B cell (primary cell): ENCODE measurements at regions not wholly inside any gene's neighbourhood (a gene's known extent, or its start where the extent isn't known, plus 50 kb on each side); places are given as distances from the start of the nearest gene placed in this dataset.

Experiments
- ATAC-seq: fragments of 200-7000 bp; cut with Tn5 transposase; one replicate; pipeline ENCODE4 v1.10.0; 2021; ENCODE audit warnings: low read depth, mild to moderate bottlenecking, moderate number of reproducible peaks, moderate library complexity
- CTCF ChIA-PET: fragments of 350-600 bp; sonication (Branson Sonifier 250); formaldehyde crosslinking; loops from one replicate; lab custom pipeline; 2021; ENCODE audit warnings: antibody characterized with exemption, inconsistent platforms; lab: Charles Lee
- POLR2A ChIA-PET: fragments of 350-600 bp; sonication (Branson Sonifier 250); formaldehyde crosslinking; loops from one replicate; lab custom pipeline; 2021; ENCODE audit warnings: antibody characterized with exemption; lab: Charles Lee
- DNase-seq: peaks from one replicate; pipeline ENCODE4 v3.0.0; 2013
- H2AFZ ChIP-seq: 2 replicates; pipeline ENCODE4 v1.6.1; 2012; ENCODE audit warnings: mild to moderate bottlenecking, low read depth, low read length; ENCODE audit not compliant: insufficient read depth, poor library complexity, severe bottlenecking
- H3K27ac ChIP-seq, 2 donors: 1 replicate in 1 of 2; 2 replicates in 1 of 2; pipeline ENCODE4 v1.5.1; 2012 to 2013; ENCODE audit warnings: low read length in 2 of 2, mild to moderate bottlenecking in 2 of 2, moderate library complexity in 1 of 2
- H3K27me3 ChIP-seq, 4 experiments: fragments of 200-600 bp in 1 of 4; sonication (generic) in 1 of 4; replicated peaks in 1 of 4; 1 replicate in 2 of 4; 2 replicates in 2 of 4; pipeline versions ENCODE4 v1.6.1 to v1.7.0; 2013 to 2016; ENCODE audit warnings: low read length in 3 of 4, mild to moderate bottlenecking in 2 of 4, mixed read lengths in 1 of 4, moderate library complexity in 1 of 4; ENCODE audit not compliant: insufficient read depth in 4 of 4, control insufficient read depth in 3 of 4; ENCODE audit errors: control extremely low read depth in 1 of 4
- H3K36me3 ChIP-seq, 2 experiments: replicated peaks in 1 of 2; 1 replicate in 1 of 2; 2 replicates in 1 of 2; pipeline versions ENCODE4 v1.6.1 to v1.7.1; 2013; ENCODE audit warnings: low read length in 1 of 2; ENCODE audit not compliant: insufficient read depth in 2 of 2, control insufficient read depth in 1 of 2; ENCODE audit errors: control extremely low read depth in 1 of 2, extremely low read depth in 1 of 2
- H3K4me1 ChIP-seq, 2 donors: fragments of 200-600 bp in 1 of 2; sonication (generic) in 1 of 2; 1 replicate in 1 of 2; 2 replicates in 1 of 2; pipeline versions ENCODE4 v1.5.1 to v1.6.1; 2013 to 2017; ENCODE audit warnings: low read length in 2 of 2; ENCODE audit not compliant: control insufficient read depth in 2 of 2, insufficient read depth in 2 of 2
- H3K4me2 ChIP-seq: replicated peaks from 2 replicates; pipeline ENCODE3; 2012; ENCODE audit warnings: mild to moderate bottlenecking, low read depth, low read length; ENCODE audit not compliant: poor library complexity, severe bottlenecking
- H3K4me3 ChIP-seq, 5 experiments: fragments of 200-600 bp in 1 of 5; sonication (generic) in 1 of 5; 1 replicate in 3 of 5; 2 replicates in 2 of 5; pipeline versions ENCODE4 v1.5.1 to v1.7.0; 2011 to 2016; ENCODE audit warnings: low read length in 4 of 5, mild to moderate bottlenecking in 4 of 5, low read depth in 2 of 5, control low read depth in 1 of 5, moderate library complexity in 1 of 5; ENCODE audit not compliant: insufficient read depth in 1 of 5; ENCODE audit errors: control extremely low read depth in 1 of 5, extremely low read depth in 1 of 5
- H3K79me2 ChIP-seq: fragments of 200-600 bp; sonication (generic); one replicate; pipeline ENCODE4 v1.6.0; 2016; ENCODE audit warnings: low read length; ENCODE audit not compliant: control insufficient read depth, insufficient read depth
- H3K9ac ChIP-seq: fragments of 200-600 bp; sonication (generic); 2 replicates; pipeline ENCODE4 v1.6.1; 2017; ENCODE audit warnings: mild to moderate bottlenecking, low read length, moderate library complexity
- H3K9me3 ChIP-seq, 3 donors: one replicate each; pipeline versions ENCODE4 v1.6.1 to v1.7.1; 2013; ENCODE audit warnings: low read length in 2 of 3; ENCODE audit not compliant: control insufficient read depth in 2 of 3, insufficient read depth in 1 of 3; ENCODE audit errors: control extremely low read depth in 1 of 3
- H4K20me1 ChIP-seq: 2 replicates; pipeline ENCODE4 v1.6.0; 2012; ENCODE audit warnings: mild to moderate bottlenecking, low read length; ENCODE audit not compliant: insufficient read depth, control insufficient read depth, poor library complexity, severe bottlenecking
- H3K27ac Mint-ChIP-seq: one replicate; pipeline ENCODE4 v1.8.0; 2021; ENCODE audit warnings: mixed read lengths
- H3K27me3 Mint-ChIP-seq: one replicate; pipeline ENCODE4 v1.8.0; 2021; ENCODE audit warnings: mixed read lengths
- H3K4me1 Mint-ChIP-seq: one replicate; pipeline ENCODE4 v1.8.0; 2021; ENCODE audit warnings: mixed read lengths
- H3K4me3 Mint-ChIP-seq: one replicate; pipeline ENCODE4 v1.8.0; 2021; ENCODE audit warnings: mixed read lengths
- H3K9me3 Mint-ChIP-seq: one replicate; pipeline ENCODE4 v1.8.0; 2022; ENCODE audit warnings: mixed read lengths; ENCODE audit not compliant: insufficient read depth
- EZH2 ChIP-seq: IDR thresholded peaks from 2 replicates; pipeline ENCODE4 v1.6.1; 2012; ENCODE audit warnings: borderline replicate concordance, low read depth, mild to moderate bottlenecking, moderate library complexity, low read length; ENCODE audit not compliant: insufficient read depth, poor library complexity, severe bottlenecking
- WGBS: methylation state at CpG from one replicate; pipeline ENCODE4 v1.1.5; 2013; ENCODE audit warnings: missing lambda C conversion rate; ENCODE audit not compliant: insufficient coverage; 5-methylcytosine and 5-hydroxymethylcytosine counted together
- intact Hi-C: fragments of 100-400 bp; cut with micrococcal nuclease; formaldehyde crosslinking; loops from one replicate; pipeline ENCODE4 v1.10.0; 2022
- TF ChIP-seq, protein P1 (sequence below): fragments of 200-600 bp; IDR thresholded peaks from one replicate; pipeline ENCODE4 v1.8.0; 2022; ENCODE audit warnings: antibody characterized with exemption, mild to moderate bottlenecking

DNA sequence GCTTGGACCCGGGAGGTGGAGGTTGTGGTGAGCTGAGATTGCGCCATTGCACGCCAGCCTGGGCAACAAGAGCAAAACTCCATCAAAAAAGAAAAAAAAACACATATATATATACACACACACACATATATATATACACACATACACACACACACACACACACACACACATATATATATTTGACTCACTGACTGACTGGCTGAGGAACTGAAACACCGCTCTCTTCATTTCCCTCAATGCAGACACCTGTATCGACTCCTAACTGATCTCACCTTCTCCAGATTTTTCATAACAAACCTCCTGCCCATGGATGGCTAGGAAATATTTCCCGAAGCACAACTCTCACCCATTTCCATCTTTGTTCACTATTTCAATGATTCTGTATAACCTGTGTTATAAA lies 140.7 kb upstream of the ANO3 start:
- DNase-seq, result peak; percentile 20
- 55% methylated on average over 2 of the region's 6 CpGs for WGBS
- Histone ChIP-seq H3K36me3 (no peaks in the 10 kb centered on the region), H3K79me2 (no peaks in the 10 kb centered on the region), H3K27me3 (no peaks in the 10 kb centered on the region), H3K9me3 (no peaks in the 10 kb centered on the region), H3K4me3 (no peak overlapping the region), H2AFZ (no peak overlapping the region), H3K4me1 (no peaks in the 10 kb centered on the region), H3K4me2 (no peak overlapping the region), H3K9ac (no peak overlapping the region), H3K27ac (no peak overlapping the region), H4K20me1 (no peaks in the 10 kb centered on the region)
- POLR2A ChIA-PET, result no interaction called here
- Mint-ChIP-seq H3K27me3 (no peaks in the 10 kb centered on the region), H3K4me3 (no peak overlapping the region), H3K27ac (no peak overlapping the region), H3K9me3 (no peaks in the 10 kb centered on the region), H3K4me1 (peaks cover 10% of the 10 kb centered on the region)
- peak; percentile 28 for ATAC-seq
- CTCF ChIA-PET, result no interaction called here
- intact Hi-C loops, result no loop called here
- TF ChIP-seq EZH2, result no peak
- TF ChIP-seq, protein P1, sequence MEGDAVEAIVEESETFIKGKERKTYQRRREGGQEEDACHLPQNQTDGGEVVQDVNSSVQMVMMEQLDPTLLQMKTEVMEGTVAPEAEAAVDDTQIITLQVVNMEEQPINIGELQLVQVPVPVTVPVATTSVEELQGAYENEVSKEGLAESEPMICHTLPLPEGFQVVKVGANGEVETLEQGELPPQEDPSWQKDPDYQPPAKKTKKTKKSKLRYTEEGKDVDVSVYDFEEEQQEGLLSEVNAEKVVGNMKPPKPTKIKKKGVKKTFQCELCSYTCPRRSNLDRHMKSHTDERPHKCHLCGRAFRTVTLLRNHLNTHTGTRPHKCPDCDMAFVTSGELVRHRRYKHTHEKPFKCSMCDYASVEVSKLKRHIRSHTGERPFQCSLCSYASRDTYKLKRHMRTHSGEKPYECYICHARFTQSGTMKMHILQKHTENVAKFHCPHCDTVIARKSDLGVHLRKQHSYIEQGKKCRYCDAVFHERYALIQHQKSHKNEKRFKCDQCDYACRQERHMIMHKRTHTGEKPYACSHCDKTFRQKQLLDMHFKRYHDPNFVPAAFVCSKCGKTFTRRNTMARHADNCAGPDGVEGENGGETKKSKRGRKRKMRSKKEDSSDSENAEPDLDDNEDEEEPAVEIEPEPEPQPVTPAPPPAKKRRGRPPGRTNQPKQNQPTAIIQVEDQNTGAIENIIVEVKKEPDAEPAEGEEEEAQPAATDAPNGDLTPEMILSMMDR, result no peak

DNA sequence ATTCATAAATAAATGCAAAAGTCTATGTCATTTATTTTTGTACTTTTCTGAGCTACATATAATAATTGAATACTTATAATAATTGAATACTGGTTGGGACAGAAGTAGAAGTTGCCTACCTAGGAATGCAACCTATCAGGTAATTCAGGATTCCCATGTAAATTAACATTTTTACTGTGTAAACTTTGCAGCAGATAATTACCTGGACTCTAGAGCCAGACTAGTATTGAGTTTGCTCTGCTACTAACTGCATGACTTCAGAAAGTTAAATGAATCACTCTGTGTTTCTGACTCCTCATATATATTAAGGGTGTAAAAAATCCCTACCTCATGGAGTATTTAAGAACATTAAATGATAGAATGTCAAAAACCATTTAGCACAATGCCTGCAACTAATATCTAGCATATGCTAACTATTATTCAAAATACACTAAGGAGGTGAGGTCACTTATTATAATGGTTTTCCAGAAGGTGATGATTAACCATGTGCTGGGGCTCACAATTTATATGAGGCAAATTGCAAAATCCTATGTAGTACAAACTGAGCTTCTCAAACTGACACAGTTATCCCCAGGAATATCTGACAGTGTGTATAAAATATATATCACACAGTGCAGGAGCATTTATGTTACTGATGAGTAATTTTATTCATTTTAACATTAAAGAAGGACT lies 138.1 kb upstream of the ANO3 start:
- Mint-ChIP-seq H3K4me3 (no peak overlapping the region), H3K4me1 (peaks cover 10% of the 10 kb centered on the region), H3K9me3 (no peaks in the 10 kb centered on the region), H3K27ac (no peak overlapping the region), H3K27me3 (no peaks in the 10 kb centered on the region)
- Histone ChIP-seq H3K79me2 (no peaks in the 10 kb centered on the region), H3K4me2 (no peak overlapping the region), H3K9ac (no peak overlapping the region), H3K4me1 (no peaks in the 10 kb centered on the region), H3K36me3 (no peaks in the 10 kb centered on the region), H3K27me3 (no peaks in the 10 kb centered on the region), H4K20me1 (no peaks in the 10 kb centered on the region), H2AFZ (no peak overlapping the region), H3K9me3 (no peaks in the 10 kb centered on the region), H3K27ac (no peak overlapping the region), H3K4me3 (no peak overlapping the region)
- ChIA-PET CTCF (interaction anchor here (0.6 kb wide), 1 partner anchor 212 kb away, joined by 5 read pairs; no protein-coding TSS in a partner anchor), POLR2A (no interaction called here)
- TF ChIP-seq, protein P1, result no peak
- no peak for TF ChIP-seq EZH2
- ATAC-seq (no peak), DNase-seq (no peak)
- intact Hi-C loops, result no loop called here
